Suprapubic skin (tissue), 4 donors: ENCODE measurements at regions not wholly inside any gene's neighbourhood (a gene's known extent, or its start where the extent isn't known, plus 50 kb on each side); places are given as distances from the start of the nearest gene placed in this dataset.

Source experiments
- DNase-seq, 2 donors: peaks; one replicate each; pipeline ENCODE4 v3.0.0-alpha.2; 2019; ENCODE audit warnings: low spot score in 2 of 2
- H3K27ac ChIP-seq: fragments of 200-600 bp; sonication (generic); one replicate; pipeline ENCODE4 v1.5.1; 2019
- H3K27me3 ChIP-seq: fragments of 200-600 bp; sonication (generic); one replicate; pipeline ENCODE4 v1.5.1; 2019
- H3K36me3 ChIP-seq: fragments of 200-600 bp; sonication (generic); one replicate; pipeline ENCODE4 v1.5.1; 2019
- H3K4me1 ChIP-seq: fragments of 200-600 bp; sonication (generic); one replicate; pipeline ENCODE4 v1.5.1; 2019
- H3K4me3 ChIP-seq: fragments of 200-600 bp; sonication (generic); one replicate; pipeline ENCODE4 v1.5.1; 2019; ENCODE audit warnings: mild to moderate bottlenecking
- H3K9me3 ChIP-seq: fragments of 200-600 bp; sonication (generic); one replicate; pipeline ENCODE4 v1.5.1; 2019
- CTCF ChIP-seq, 2 donors: fragments of 200-600 bp in 1 of 2; fragments of 450-650 bp in 1 of 2; sonication (generic) in 1 of 2; IDR thresholded peaks; one replicate each; pipeline ENCODE4 v1.5.1; 2016 to 2019; ENCODE audit warnings: antibody characterized with exemption in 2 of 2, mild to moderate bottlenecking in 1 of 2, moderate library complexity in 1 of 2
- EP300 ChIP-seq: sonication (generic); formaldehyde crosslinking; IDR thresholded peaks from one replicate; pipeline ENCODE4 v1.6.1; 2017; ENCODE audit warnings: antibody characterized with exemption
- POLR2A ChIP-seq, 2 donors: fragments of 450-650 bp; IDR thresholded peaks; one replicate each; pipeline ENCODE4 v1.6.1; 2017; ENCODE audit warnings: antibody characterized with exemption in 2 of 2, mild to moderate bottlenecking in 2 of 2, moderate library complexity in 2 of 2
- POLR2AphosphoS5 ChIP-seq, 3 donors: sonication (generic); formaldehyde crosslinking; IDR thresholded peaks; one replicate each; pipeline ENCODE4 v1.6.1; 2017; ENCODE audit warnings: antibody characterized with exemption in 3 of 3
- WGBS: methylation state at CpG from one replicate; pipeline ENCODE4 v1.1.5; 2018; 5-methylcytosine and 5-hydroxymethylcytosine counted together

- Histone ChIP-seq H3K27ac (no peak overlapping the region), H3K9me3 (no peaks in the 10 kb centered on the region), H3K4me3 (no peak overlapping the region), H3K4me1 (no peaks in the 10 kb centered on the region), H3K27me3 (no peaks in the 10 kb centered on the region), H3K36me3 (no peaks in the 10 kb centered on the region)
- TF ChIP-seq EP300: no peak
- TF ChIP-seq CTCF (IDR thresholded peaks at IDR 0.05): no peak
- TF ChIP-seq POLR2A (IDR thresholded peaks at IDR 0.05): no peak
- no peak for TF ChIP-seq POLR2AphosphoS5 (IDR thresholded peaks at IDR 0.05)
- DNase-seq: no peak
- 82% methylated on average over 2 of the region's 2 CpGs for WGBS
Measured at GRCh38 chr12:88880051-88880450, 299.8 kb upstream of the KITLG start.

- Histone ChIP-seq H3K4me1 (no peaks in the 10 kb centered on the region), H3K27me3 (no peaks in the 10 kb centered on the region), H3K36me3 (no peaks in the 10 kb centered on the region), H3K27ac (no peak overlapping the region), H3K9me3 (no peaks in the 10 kb centered on the region), H3K4me3 (no peak overlapping the region)
- 70% methylated on average over 2 of the region's 2 CpGs for WGBS
- no peak for DNase-seq
- TF ChIP-seq POLR2AphosphoS5 (IDR thresholded peaks at IDR 0.05) (no peak), POLR2A (IDR thresholded peaks at IDR 0.05) (no peak), CTCF (IDR thresholded peaks at IDR 0.05) (no peak), EP300 (no peak)
Measured at GRCh38 chr12:88878295-88878694, 298.0 kb upstream of the KITLG start.

- Histone ChIP-seq H3K4me1 (no peaks in the 10 kb centered on the region), H3K27me3 (no peaks in the 10 kb centered on the region), H3K36me3 (no peaks in the 10 kb centered on the region), H3K27ac (no peak overlapping the region), H3K9me3 (no peaks in the 10 kb centered on the region), H3K4me3 (no peak overlapping the region)
- TF ChIP-seq CTCF (IDR thresholded peaks at IDR 0.05) (no peak), POLR2AphosphoS5 (IDR thresholded peaks at IDR 0.05) (no peak), EP300 (no peak), POLR2A (IDR thresholded peaks at IDR 0.05) (no peak)
- no peak for DNase-seq
- WGBS: 89% methylated on average over 2 of the region's 2 CpGs
Measured at GRCh38 chr12:88876857-88877256, 296.6 kb upstream of the KITLG start.

- no peak for DNase-seq
- Histone ChIP-seq H3K4me1 (no peaks in the 10 kb centered on the region), H3K9me3 (no peaks in the 10 kb centered on the region), H3K4me3 (no peak overlapping the region), H3K27me3 (no peaks in the 10 kb centered on the region), H3K27ac (no peak overlapping the region), H3K36me3 (no peaks in the 10 kb centered on the region)
- TF ChIP-seq POLR2AphosphoS5 (IDR thresholded peaks at IDR 0.05) (no peak), CTCF (IDR thresholded peaks at IDR 0.05) (no peak), EP300 (no peak), POLR2A (IDR thresholded peaks at IDR 0.05) (no peak)
- WGBS: 32% methylated on average over 3 of the region's 3 CpGs
Measured at GRCh38 chr12:88870000-88870737, 289.9 kb upstream of the KITLG start.

GRCh38 chr12:88868050-88868449 is 287.8 kb upstream of the KITLG start:
- no peaks in the 10 kb centered on the region for H3K27me3 ChIP-seq
- H3K4me3 ChIP-seq: no peak overlapping the region
- TF ChIP-seq POLR2AphosphoS5 (IDR thresholded peaks at IDR 0.05) (no peak), POLR2A (IDR thresholded peaks at IDR 0.05) (no peak), CTCF (IDR thresholded peaks at IDR 0.05) (no peak), EP300 (no peak)
- no peak overlapping the region for H3K27ac ChIP-seq
- H3K9me3 ChIP-seq: no peaks in the 10 kb centered on the region
- H3K4me1 ChIP-seq: no peaks in the 10 kb centered on the region
- no peaks in the 10 kb centered on the region for H3K36me3 ChIP-seq
- no peak for DNase-seq
